ENCODE measurements at regions not wholly inside any gene's neighbourhood (a gene's known extent, or its start where the extent isn't known, plus 50 kb on each side); places are given as distances from the start of the nearest gene placed in this dataset.
"Not testable (repeated sequence)": the region's sequence is repeated elsewhere in the genome, so short reads cannot be mapped to it uniquely, and the experiment has no call there.

DNA sequence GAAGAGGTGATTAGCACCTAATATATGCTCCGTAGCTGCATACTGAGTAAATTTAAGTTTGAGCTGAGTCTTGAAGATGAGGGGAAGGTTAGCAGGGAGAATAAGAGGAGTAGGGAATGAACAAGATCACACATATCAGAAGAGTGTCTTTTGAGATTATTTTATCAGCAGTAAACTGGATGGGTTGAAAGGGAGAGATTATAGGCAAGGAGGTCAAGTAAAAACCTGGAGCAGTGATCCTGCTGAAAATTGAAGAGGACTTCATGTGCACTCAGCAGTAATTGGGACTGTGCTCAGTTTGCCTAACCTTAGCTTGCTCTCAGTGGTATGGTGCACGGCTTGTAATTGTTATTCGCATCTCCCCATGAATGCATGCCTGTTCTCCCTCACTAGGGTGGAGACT, 79.5 kb upstream of the PICALM start:
- no peak for DNase-seq

DNA sequence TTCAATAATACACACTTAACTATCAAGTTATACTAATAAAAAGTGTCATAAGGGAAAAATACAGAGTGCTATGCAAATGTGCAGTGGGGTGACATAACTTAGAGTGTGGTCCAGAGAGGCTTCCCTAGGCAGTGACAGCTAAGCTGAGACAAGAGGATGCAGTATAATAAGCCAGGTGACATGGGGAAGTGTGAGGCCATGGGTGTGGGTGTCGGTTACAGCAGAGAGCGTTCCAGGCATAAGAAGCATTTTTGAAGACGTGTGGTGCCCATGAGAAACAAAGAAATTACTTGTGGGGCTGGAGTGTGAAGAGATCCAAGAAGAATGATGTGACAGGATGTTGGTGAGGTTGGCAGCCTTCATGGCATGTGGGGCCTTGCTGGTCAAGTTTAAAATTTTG, 78.1 kb upstream of the PICALM start:
- DNase-seq: no peak

DNA sequence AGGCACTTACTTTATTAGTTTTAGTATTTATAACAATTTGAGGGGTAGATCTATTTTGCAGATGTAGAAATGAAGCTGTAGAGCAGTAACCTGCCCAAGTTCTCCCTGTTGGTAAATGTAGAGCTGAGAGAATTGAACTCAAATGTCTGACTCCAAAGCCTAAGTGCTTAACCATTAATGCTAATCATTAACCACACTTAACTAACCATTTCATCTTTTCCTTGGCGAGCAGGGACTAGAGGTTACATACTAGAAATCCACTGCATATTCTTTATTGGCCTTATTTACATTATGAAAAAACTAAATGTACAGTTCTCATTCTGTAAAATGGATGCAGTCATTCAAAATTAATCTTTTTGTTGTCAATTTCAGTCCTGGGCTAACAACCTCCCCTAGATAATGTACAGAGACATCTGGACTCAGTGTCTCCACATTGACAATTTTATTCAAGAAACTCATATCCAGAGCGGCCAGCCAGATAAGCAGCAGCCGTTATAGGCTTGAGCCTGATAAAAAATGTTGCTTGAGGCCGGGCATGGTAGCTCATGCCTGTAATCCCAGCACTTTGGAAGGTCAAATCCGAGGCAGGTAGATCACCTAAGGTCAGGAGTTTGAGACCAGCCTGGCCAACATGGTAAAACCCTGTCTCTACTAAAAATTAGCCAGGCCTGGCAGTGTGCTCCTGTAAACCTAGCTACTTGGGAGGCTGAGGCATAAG, 76.7 kb upstream of the PICALM start:
- DNase-seq: no peak

DNA sequence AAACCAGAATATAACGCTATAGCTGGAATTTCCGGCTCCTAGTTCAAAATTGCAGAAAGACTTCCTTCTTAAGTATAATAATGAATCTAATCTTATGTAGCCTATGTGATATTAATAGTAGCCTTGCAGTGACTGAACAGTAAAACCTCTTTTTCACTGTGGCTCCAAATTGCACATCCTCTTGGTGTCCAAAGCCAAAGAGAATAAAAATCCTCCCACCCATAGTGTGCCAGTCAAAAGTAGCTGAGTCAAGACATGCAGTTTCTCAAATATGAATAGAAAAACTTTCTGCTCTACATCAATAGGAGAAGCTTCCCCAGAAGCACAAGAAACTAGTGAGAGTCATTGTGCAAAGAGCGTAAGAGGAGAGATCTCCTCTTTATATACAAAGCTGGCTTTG, 76.0 kb upstream of the PICALM start:
- DNase-seq: no peak

DNA sequence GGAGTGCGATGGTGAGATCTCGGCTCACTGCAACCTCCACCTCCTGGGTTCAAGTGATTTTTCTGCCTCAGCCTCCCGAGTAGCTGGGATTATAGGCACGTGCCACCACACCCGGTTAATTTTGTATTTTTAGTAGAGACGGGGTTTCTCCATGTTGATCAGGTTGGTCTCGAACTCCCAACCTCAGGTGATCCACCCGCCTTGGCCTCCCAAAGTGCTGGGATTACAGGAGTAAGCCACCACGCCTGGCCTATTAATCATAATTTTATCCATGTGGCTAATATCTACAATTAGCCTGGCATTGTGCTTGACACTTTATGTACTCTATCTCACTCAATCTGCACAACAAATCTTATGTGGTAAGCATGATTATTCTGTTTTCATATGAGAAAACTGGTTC, 75.2 kb upstream of the PICALM start:
- DNase-seq: not testable (repeated sequence)

DNA sequence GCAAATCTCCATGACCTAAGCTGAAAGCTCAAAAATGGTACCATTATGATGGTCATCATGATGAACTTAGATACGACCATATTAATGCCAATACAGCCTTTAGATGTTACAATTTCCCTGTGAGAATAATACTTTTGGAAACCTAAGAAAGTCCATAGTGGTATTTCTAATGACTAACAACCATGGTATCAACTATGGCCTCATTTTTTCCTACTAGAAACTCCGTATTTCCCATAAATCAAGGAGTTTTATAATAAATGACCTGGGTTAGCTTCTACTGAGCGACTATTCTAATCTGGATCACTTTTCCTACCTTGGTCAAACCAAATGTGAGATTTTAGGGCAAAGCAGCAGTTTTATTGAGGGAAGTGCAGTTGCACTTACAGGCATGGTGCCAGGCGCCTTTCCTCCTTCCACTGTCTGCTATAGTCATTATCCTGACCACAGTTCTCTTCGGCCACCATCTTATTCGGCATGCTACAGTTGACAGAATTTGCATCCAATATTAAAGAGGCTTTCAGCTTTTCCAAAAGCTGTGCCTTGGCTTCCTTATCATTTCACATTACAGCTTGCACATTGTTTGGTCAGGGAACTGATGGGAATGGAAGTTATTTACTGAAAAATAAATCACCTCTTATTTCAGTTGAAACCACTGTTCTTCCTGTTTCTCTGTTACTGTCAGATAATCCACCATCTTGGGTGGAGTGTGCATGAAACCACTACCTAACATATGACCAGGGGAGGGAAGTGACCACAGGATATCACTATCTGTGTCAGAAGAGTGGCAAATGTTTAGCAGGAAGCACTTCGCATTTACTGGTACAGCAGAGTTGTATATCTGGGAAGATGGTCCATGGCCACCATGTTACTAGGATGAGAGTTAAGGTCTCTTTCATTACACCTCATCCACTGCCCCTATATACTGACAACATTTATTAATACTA, 74.5 kb upstream of the PICALM start:
- DNase-seq: no peak

DNA sequence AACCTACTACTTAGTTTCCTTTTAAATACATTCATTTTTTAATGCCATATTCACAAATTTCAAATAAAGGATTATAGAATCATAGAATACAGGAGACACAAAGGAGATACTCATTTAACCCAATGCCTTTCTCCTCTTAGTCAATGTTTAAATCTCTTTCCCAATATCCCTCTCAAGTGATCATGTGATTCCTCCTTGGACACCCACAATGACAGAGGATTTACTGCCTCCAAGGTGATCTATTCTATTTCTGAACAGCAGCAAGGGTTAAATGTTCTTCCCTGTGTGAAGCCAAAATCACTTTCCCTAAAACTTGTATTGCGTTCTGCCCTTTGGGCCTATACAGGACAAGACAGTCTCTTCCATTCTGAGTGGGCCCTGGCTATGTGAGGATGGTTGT, 73.3 kb upstream of the PICALM start:
- no peak for DNase-seq

DNA sequence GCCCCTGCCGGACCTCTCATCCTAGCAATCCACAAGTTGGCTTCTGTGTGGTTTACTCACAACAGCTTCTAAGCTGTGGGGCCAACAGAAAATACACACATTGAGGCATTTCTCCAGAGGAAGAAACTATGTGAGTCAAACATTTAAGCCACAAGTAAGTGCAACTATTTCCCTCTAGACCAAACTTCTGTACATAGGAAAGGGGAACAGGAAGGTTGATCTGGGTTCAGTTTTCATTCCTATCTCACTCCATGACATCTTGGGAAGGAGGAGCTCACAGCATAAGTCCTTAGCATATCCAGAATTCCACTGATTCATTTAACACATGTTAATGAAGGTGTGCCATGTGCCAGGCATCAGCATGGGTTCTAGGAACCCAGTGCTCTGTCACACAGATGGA, 72.8 kb upstream of the PICALM start:
- no peak for DNase-seq

DNA sequence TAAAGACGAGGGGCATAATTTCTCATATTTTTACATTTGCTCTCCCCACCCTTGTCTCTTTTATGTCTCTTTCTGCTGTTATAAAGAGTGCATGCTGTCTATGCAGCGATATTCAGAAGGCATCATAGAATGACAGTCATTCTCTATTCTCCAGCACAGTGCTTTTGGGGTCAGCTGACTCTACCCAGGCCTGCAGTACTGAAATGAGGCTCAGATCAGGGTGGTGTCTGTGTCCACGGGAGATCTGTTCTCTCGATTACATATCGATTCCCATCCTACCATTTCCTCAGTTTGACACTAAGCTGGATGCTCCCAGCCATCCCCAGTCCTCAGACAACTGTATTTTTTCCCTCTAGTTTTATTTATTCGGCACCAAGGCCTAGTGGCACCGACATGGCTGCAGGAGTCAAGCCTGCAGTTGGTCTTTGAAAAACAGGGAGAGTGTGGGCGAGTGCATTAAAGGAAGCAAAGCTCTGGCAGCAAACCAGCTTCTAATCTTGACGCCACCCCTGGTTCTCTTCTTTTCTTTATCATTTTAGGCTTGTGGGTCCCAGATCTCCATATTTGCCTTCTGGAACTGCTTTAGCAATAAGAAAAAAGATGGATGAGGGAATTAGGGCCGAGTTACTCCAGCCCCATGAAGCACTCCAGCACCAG, 71.6 kb upstream of the PICALM start:
- peak in 2 of 56 donors; percentile 11 to 17 for DNase-seq

DNA sequence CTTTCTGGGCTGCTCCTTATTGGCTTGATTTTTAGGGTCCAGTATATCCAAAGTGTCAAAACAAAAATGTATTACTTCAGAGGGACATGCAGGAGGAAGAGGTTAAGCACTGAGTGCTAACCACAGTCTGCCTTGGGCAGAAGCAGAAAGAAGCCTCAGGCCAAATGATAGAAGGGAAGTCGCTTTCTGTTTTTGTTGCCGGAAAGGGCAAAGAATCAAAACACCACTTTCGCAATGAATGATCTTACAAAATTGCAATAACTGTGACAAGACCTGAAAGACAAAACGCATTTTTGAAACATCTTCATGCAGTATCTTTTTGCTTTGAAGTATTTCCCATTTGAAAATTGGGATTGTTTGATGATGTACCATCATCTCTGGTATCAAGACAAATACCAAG, 70.1 kb upstream of the PICALM start:
- DNase-seq: no peak

DNA sequence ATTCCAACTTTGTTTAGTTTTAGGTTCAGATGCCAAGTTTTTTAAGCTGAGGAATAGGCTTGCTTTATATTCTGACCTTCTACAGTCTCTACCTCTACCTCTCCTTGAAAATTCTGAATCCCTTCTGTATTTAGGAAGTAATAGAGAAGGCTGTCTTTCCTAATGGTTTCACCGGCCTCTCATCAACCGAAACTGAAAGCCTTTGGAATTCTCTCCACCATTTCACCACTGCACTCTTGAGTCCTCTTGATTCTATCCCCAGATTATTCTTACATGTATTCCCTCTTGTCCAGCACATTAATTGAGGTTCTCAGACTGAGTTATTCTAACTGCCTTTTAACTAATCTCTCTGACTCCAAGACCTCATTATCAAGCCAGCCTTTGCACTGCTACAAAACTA, 67.7 kb upstream of the PICALM start:
- no peak for DNase-seq

DNA sequence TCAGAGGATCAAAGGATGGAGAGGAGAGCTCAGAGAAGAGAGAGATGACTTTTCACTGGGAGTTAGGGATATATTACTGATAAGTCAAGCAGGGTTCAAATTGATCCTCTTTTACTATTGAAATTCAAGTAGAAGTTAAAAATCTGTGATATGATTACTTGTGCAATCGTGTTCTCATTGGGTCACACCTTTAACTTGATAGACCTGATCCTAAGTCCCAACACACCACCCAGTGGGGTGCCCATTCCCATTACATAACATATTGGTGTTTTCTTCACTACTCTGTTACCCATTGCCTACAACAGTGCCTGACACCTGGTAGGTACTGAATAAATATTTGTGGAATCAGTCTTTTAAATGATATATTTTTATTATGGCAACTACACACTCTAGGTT, 66.4 kb upstream of the PICALM start:
- no peak for DNase-seq

DNA sequence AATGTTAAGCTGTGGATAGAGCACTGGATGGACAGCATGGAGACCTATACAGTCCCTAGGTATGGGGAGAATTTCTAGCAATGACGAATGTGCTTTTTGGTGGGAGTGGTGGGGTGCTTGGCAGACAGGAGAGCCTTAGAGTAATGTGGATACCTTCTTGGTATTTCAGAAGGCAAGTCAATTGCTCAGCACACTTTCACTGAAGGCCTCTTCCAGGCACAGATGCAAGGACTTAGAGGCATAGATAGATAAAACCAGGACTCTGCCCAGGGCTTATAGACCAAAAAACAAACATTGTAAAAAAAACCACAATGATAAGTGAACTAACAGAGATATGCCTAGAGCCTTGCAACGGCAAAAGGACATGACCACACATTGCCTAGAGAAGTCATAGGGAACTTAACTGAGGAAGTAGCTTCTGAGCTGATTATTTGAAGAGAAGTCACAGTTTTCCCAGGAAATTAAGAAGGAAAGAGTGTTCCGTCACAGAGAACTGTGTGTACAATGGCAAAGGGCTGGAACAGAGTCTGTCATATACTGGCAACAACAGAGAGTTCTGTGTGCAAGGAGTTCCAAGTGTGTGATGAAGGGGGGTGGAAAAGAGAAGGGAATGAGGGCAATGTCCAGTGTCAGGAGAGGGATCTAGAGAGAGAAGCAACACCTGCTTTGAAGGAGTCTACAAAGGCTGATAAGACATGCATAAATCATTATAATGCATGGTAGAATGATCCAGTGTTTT, 65.9 kb upstream of the PICALM start:
- peak in 11 of 56 donors; percentile 12 to 48 (median 18) for DNase-seq

DNA sequence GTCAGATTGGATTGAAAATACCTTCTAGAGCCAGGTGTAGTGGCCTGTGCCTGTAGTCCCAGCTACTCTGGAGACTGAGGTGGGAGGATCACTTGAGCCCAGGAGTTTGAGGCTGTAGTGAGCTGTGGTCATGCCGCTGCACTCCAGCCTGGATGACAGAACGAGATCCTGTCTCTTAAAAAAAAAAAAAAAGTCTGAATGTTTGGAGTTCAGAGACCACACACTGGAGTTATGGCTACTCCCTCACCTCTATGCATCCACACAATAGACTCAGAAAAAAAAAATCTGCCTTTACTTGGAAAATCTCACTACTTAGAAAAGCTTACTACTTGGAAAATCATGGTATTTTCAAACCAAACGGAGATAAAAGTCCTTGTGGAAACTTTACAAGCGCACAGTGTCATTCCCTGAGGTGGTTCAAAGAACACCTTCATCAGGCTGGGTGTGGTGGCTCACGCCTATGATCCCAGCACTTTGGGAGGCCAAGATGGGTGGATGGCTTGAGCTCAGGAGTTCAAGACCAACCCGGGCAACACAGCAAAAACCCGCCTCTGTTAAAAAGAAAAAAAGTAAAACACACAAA, 63.9 kb upstream of the PICALM start:
- no peak for DNase-seq

DNA sequence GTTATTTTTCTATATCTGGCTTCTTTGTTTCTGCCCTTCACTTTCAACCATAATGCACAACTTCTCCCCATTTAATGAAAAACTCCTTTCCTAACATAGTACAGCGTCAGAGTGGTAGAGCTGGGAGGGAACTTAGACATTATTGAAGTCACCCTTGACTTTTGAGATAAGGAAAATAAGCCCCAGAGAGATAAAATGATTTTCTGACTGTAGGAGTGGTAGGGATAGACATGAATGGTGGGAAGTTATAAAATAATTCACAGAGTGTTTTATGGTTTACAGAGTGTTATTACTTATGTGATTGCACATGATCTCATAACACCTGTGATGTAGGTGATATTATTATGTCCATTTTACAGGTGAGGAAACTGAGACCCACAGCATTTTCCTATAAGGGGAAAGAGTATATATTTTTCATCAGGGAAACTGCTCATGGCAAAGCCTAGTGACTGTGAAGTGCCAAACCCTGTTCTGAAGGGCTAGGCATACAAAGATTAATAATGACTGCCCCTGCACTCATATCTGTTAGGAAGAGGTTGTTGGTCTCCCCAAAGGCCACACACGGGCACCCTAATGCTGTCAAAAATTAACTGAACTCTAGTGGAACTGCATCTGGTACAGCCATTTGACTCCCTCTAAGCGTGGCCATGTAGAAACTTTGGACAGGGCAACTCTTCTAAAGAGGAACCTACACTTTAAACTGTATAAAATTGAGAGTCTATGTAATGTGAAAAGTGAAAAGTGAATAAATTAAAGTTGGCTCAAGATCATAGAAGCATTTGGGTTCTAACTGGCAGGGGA, 61.1 kb upstream of the PICALM start:
- DNase-seq: no peak

DNA sequence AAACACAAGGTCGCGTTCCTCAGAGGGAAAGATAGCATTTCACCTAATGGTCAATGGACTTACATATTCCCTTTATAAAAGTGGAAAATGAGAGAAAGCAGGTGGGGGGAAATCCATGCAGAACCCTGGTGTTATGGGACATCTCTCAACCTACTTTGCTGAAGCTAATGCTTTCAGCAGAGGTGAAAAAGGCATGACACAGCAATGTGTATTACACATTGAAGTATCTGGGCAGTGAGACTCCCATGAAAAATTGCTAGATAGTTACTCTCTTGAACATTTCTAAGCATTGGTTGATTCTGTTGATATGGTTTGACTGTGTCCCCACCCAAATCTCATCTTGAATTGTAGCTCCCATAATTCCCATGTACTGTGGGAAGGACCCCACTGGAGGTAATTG, 60.0 kb upstream of the PICALM start:
- DNase-seq: no peak

DNA sequence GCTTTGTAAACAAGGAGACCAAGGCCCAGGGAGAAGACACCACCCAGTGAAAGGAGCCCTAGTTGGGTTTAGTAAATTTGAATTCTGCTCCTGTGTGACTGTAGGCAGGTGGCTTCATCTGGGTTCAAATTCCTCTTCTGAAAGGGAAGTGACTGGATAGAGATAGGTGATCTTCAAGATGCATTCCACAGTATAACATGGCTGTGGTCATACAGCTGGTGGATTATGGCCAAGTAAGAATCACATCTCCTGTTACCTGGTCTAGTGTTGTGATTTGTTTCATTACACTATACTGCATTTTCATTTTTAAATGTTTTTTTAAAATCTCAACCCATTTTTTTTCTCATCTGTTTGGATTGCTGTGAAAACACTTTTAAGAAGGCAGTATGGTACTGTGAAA, 58.0 kb upstream of the PICALM start:
- no peak for DNase-seq

DNA sequence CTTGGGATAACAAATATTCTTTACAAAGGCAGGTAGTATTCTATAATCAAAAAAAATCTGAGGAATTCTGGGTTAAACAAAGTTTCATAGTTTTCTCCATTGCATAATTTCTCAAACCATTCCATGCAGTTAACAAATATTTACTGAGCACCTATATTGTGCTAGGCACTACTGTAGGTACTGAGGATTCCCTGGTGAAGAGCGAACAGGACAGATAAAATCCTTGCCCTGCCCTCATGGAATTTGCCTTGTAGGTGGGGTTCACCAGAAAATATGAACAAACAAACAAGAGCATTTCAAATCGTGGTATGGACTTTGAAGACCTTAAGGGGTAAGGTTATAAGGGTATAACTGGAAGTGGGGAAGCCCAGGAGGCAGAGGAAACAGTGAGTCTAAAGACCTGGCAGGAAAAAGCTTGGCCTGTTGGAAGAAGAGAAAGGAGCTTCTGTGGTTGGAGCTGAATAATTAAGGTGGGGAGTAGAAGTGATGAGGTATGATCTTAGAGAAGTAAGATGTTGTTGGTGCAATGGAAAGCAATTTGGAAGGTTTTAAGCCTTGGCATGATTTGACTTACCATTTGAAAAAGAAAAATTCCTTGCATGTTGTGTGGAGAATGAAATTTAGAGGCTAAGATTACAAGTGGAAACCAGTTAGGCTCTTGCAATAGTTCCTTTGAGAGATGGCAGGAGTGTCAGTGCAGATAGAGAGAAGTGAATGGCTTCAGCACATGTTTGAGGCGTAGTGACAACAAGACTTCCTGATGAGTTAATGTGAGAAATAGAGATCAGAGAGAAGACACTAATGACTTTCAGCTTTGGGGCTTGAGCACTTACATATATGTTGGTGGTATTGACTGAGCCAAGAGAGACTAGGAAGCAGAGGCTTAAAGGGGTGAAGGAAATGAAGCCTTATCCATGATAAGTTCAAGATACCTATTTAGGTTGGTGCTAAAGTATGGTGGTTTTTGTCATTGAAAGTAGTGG, 55.7 kb upstream of the PICALM start:
- DNase-seq: no peak

DNA sequence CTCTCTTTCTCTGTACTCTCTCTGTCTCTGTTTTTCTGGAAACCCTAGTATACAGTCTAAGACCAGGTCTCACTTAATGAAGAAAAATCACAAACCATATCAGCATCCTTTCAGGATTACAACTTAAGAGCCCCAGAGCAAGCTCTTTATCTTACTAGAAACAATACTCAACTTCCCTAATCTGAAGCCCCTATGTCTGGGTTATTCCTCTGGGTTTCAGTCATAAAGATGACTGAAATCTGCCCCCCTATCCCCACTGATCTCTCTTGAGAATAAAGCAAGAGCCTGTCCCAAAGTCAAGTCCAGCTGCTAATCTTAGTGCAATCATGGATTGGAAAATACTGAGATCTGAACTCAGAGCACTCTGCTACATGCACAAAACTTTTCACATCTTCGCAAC, 53.9 kb upstream of the PICALM start:
- DNase-seq: no peak
